ENCODE measurements at regions not wholly inside any gene's neighbourhood (a gene's known extent, or its start where the extent isn't known, plus 50 kb on each side); places are given as distances from the start of the nearest gene placed in this dataset.

- ATAC-seq = no peak
- TF ChIP-seq ZC3H10 (CRISPR knock-in tag; IDR thresholded peaks at IDR 0.05) (no peak), TCF4 (CRISPR knock-in tag; IDR thresholded peaks at IDR 0.05; ENCODE audit: borderline replicate concordance) (no peak), ESRRG (CRISPR knock-in tag; IDR thresholded peaks at IDR 0.05) (no peak), ZNF565 (CRISPR knock-in tag; conservative IDR thresholded peaks at IDR 0.05; ENCODE audit: low read depth) (no peak), GLIS3 (CRISPR knock-in tag; IDR thresholded peaks at IDR 0.05) (no peak), PATZ1 (CRISPR knock-in tag; IDR thresholded peaks at IDR 0.05; ENCODE audit: borderline replicate concordance) (no peak), TOX (CRISPR knock-in tag; IDR thresholded peaks at IDR 0.05; ENCODE audit: borderline replicate concordance) (no peak), ARNTL (CRISPR knock-in tag; IDR thresholded peaks at IDR 0.05; ENCODE audit: borderline replicate concordance, low read depth) (no peak), PPARA (CRISPR knock-in tag; IDR thresholded peaks at IDR 0.05; ENCODE audit: borderline replicate concordance) (no peak), POU6F1 (CRISPR knock-in tag; IDR thresholded peaks at IDR 0.05; ENCODE audit: borderline replicate concordance, low read depth) (no peak), CREB5 (CRISPR knock-in tag; IDR thresholded peaks at IDR 0.05; ENCODE audit: low read depth) (no peak), ZFP3 (CRISPR knock-in tag; IDR thresholded peaks at IDR 0.05) (no peak), ZNF70 (CRISPR knock-in tag; IDR thresholded peaks at IDR 0.05) (no peak), ZNF8 (CRISPR knock-in tag; IDR thresholded peaks at IDR 0.05) (no peak), BACH2 (CRISPR knock-in tag; IDR thresholded peaks at IDR 0.05; ENCODE audit: borderline replicate concordance) (no peak)
- TF ChIP-seq, protein P1, sequence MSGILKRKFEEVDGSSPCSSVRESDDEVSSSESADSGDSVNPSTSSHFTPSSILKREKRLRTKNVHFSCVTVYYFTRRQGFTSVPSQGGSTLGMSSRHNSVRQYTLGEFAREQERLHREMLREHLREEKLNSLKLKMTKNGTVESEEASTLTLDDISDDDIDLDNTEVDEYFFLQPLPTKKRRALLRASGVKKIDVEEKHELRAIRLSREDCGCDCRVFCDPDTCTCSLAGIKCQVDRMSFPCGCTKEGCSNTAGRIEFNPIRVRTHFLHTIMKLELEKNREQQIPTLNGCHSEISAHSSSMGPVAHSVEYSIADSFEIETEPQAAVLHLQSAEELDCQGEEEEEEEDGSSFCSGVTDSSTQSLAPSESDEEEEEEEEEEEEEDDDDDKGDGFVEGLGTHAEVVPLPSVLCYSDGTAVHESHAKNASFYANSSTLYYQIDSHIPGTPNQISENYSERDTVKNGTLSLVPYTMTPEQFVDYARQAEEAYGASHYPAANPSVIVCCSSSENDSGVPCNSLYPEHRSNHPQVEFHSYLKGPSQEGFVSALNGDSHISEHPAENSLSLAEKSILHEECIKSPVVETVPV (CRISPR knock-in tag; IDR thresholded peaks at IDR 0.05) = no peak
Measured at GRCh38 chr2:16406496-16407289, 258.9 kb downstream of the CYRIA start.

GRCh38 chr2:16405551-16405950 lies 260.1 kb downstream of the CYRIA start:
- ATAC-seq = no peak
- no peak for TF ChIP-seq ZNF565 (CRISPR knock-in tag; conservative IDR thresholded peaks at IDR 0.05; ENCODE audit: low read depth)
- no peak for TF ChIP-seq CREB5 (CRISPR knock-in tag; IDR thresholded peaks at IDR 0.05; ENCODE audit: low read depth)
- TF ChIP-seq CSDC2 (CRISPR knock-in tag; IDR thresholded peaks at IDR 0.05) = no peak
- no peak for TF ChIP-seq POU6F1 (CRISPR knock-in tag; IDR thresholded peaks at IDR 0.05; ENCODE audit: borderline replicate concordance, low read depth)
- TF ChIP-seq BACH2 (CRISPR knock-in tag; IDR thresholded peaks at IDR 0.05; ENCODE audit: borderline replicate concordance) = no peak
- TF ChIP-seq GLIS3 (CRISPR knock-in tag; IDR thresholded peaks at IDR 0.05) = no peak

DNA sequence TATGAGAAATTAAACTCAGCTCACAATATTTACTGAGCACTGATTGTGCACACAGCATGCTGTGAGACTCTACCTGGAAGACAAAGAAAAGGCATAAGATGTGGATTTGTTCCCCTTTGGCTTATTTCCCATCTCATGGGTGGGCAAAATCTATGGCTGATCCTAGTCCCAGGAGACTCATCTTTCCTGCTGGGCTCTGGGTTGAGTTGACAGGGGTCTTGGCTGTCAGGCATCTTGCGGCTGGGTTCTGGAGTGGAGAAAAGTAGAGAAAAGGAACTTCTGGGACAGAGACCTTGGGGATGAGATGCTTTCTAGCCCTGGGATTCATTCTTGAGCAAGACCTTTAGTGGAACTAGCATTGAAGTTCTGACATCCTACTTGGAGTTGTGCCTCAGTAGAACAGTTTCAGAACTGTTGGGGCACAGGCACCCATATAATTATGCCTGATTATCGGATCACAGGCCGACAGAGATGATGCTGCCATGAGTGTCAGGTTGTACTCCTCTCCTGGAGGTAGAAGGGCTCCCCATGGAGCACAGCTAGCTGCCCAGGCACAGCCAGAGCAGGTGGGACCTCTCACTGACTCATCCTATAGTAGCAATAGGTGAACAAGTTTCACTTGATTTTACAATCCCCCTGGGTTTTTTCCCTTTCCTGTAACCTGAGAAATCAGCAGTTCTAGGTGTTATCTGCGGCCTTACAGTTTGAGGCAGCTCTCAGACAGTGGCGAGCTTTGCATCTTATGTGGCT lies 260.9 kb downstream of the CYRIA start:
- no peak for ATAC-seq
- TF ChIP-seq ZFP30 (CRISPR knock-in tag; IDR thresholded peaks at IDR 0.05) (no peak), OSR1 (CRISPR knock-in tag; IDR thresholded peaks at IDR 0.05) (no peak), ZNF565 (CRISPR knock-in tag; conservative IDR thresholded peaks at IDR 0.05; ENCODE audit: low read depth) (no peak), ESRRG (CRISPR knock-in tag; IDR thresholded peaks at IDR 0.05) (no peak), ARNTL (CRISPR knock-in tag; IDR thresholded peaks at IDR 0.05; ENCODE audit: borderline replicate concordance, low read depth) (no peak), TCF4 (CRISPR knock-in tag; IDR thresholded peaks at IDR 0.05; ENCODE audit: borderline replicate concordance) (no peak), ZFP3 (CRISPR knock-in tag; IDR thresholded peaks at IDR 0.05) (no peak), ZNF8 (CRISPR knock-in tag; IDR thresholded peaks at IDR 0.05) (no peak), ISL1 (CRISPR knock-in tag; IDR thresholded peaks at IDR 0.05) (no peak), PPARA (CRISPR knock-in tag; IDR thresholded peaks at IDR 0.05; ENCODE audit: borderline replicate concordance) (no peak)
- TF ChIP-seq, protein P2, sequence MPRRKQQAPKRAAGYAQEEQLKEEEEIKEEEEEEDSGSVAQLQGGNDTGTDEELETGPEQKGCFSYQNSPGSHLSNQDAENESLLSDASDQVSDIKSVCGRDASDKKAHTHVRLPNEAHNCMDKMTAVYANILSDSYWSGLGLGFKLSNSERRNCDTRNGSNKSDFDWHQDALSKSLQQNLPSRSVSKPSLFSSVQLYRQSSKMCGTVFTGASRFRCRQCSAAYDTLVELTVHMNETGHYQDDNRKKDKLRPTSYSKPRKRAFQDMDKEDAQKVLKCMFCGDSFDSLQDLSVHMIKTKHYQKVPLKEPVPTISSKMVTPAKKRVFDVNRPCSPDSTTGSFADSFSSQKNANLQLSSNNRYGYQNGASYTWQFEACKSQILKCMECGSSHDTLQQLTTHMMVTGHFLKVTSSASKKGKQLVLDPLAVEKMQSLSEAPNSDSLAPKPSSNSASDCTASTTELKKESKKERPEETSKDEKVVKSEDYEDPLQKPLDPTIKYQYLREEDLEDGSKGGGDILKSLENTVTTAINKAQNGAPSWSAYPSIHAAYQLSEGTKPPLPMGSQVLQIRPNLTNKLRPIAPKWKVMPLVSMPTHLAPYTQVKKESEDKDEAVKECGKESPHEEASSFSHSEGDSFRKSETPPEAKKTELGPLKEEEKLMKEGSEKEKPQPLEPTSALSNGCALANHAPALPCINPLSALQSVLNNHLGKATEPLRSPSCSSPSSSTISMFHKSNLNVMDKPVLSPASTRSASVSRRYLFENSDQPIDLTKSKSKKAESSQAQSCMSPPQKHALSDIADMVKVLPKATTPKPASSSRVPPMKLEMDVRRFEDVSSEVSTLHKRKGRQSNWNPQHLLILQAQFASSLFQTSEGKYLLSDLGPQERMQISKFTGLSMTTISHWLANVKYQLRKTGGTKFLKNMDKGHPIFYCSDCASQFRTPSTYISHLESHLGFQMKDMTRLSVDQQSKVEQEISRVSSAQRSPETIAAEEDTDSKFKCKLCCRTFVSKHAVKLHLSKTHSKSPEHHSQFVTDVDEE (CRISPR knock-in tag; IDR thresholded peaks at IDR 0.05) = no peak
